ENCODE measurements at regions not wholly inside any gene's neighbourhood (a gene's known extent, or its start where the extent isn't known, plus 50 kb on each side); places are given as distances from the start of the nearest gene placed in this dataset.

GRCh38 chr16:74230126-74230525 lies 66.5 kb upstream of the PSMD7 start:
- no peak for TF ChIP-seq CTCF (IDR thresholded peaks at IDR 0.05)
- no peak for TF ChIP-seq POLR2A (IDR thresholded peaks at IDR 0.05)

Data from suprapubic skin (tissue), 3 donors.